GM12878 (cell line): ENCODE measurements at regions not wholly inside any gene's neighbourhood (a gene's known extent, or its start where the extent isn't known, plus 50 kb on each side); places are given as distances from the start of the nearest gene placed in this dataset.

Source experiments
- ATAC-seq: fragments of 200-7000 bp; cut with Tn5 transposase; 3 replicates; pipeline ENCODE4 v1.9.1; 2020; ENCODE audit warnings: mild to moderate bottlenecking, moderate library complexity
- BruUV-seq: library from RNA; stranded (reverse); fragments of 400-500 nt; replicated peaks from 2 replicates; lab custom pipeline; 2021; lab: Mats Ljungman, UMichigan
- CTCF ChIA-PET: fragments of 300-600 bp; sonication (Branson Sonifier 250); formaldehyde crosslinking; extraction: SDS; loops from one replicate; lab custom pipeline; 2021; ENCODE audit warnings: inconsistent platforms; lab: Yijun Ruan, JAX
- POLR2A ChIA-PET: fragments of 350-600 bp; formaldehyde crosslinking; extraction: SDS; loops from one replicate; lab custom pipeline; 2021; ENCODE audit warnings: inconsistent platforms; lab: Charles Lee
- RAD21 ChIA-PET: fragments of 300-600 bp; sonication (Branson Sonifier 250); formaldehyde crosslinking; loops from one replicate; lab custom pipeline; 2023; ENCODE audit warnings: antibody characterized with exemption; ENCODE audit not compliant: unreplicated experiment; lab: Charles Lee
- SMC1A ChIA-PET: fragments of 300-600 bp; sonication (Branson Sonifier 250); formaldehyde crosslinking; loops from one replicate; lab custom pipeline; 2023; ENCODE audit not compliant: unreplicated experiment, uncharacterized antibody; lab: Charles Lee
- DNase-seq: peaks from one replicate; pipeline ENCODE4 v3.0.0-alpha.2; 2011; ENCODE audit warnings: low read depth, low spot score
- FAIRE-seq: peaks from 3 replicates; lab custom pipeline; 2011; peaks lifted over from hg19 to GRCh38; lab: Jason Lieb, UNC
- H2AFZ ChIP-seq: 2 replicates; pipeline ENCODE4 v1.6.0; 2011; ENCODE audit warnings: low read depth, low read length, control low read depth; ENCODE audit not compliant: control insufficient read depth
- H3K27ac ChIP-seq: 2 replicates; pipeline ENCODE4 v1.5.1; 2011; ENCODE audit warnings: control low read depth; ENCODE audit not compliant: control insufficient read depth, insufficient read depth
- H3K27me3 ChIP-seq, 2 experiments: replicated peaks in 1 of 2; 2 replicates each; pipeline versions ENCODE4 v1.6.0 to v1.6.1; 2011; ENCODE audit warnings: low read length in 1 of 2; ENCODE audit not compliant: control insufficient read depth in 2 of 2, insufficient read depth in 2 of 2
- H3K36me3 ChIP-seq, 2 experiments: 2 replicates each; pipeline ENCODE4 v1.5.1; 2011; ENCODE audit warnings: low read length in 1 of 2; ENCODE audit not compliant: control insufficient read depth in 2 of 2, insufficient read depth in 2 of 2
- H3K4me1 ChIP-seq: 2 replicates; pipeline ENCODE4 v1.6.1; 2011; ENCODE audit warnings: mild to moderate bottlenecking, low read length, moderate library complexity, mixed read lengths; ENCODE audit not compliant: control insufficient read depth, insufficient read depth
- H3K4me2 ChIP-seq: 2 replicates; pipeline ENCODE4 v1.6.0; 2011; ENCODE audit warnings: control low read depth; ENCODE audit not compliant: control insufficient read depth, insufficient read depth
- H3K4me3 ChIP-seq: fragments of 200-600 bp; sonication (generic); 2 replicates; pipeline ENCODE4 v1.5.1; 2016
- H3K79me2 ChIP-seq: 2 replicates; pipeline ENCODE4 v1.6.0; 2011; ENCODE audit warnings: low read length; ENCODE audit not compliant: control insufficient read depth, insufficient read depth
- H3K9ac ChIP-seq: 2 replicates; pipeline ENCODE4 v1.8.0; 2011; ENCODE audit warnings: low read length, control low read depth, mixed read lengths; ENCODE audit not compliant: control insufficient read depth, insufficient read depth
- H3K9me3 ChIP-seq: replicated peaks from 3 replicates; pipeline ENCODE4 v1.5.1; 2011; ENCODE audit warnings: mild to moderate bottlenecking, low read length; ENCODE audit not compliant: control insufficient read depth, insufficient read depth
- H4K20me1 ChIP-seq: 2 replicates; pipeline ENCODE4 v1.6.0; 2011; ENCODE audit not compliant: control insufficient read depth, insufficient read depth
- ATF3 ChIP-seq: IDR thresholded peaks from 2 replicates; pipeline ENCODE4 v1.6.1; 2011; ENCODE audit warnings: low read depth, mild to moderate bottlenecking, low read length, moderate library complexity, borderline replicate concordance; ENCODE audit errors: extremely low read depth
- BHLHE40 ChIP-seq, 2 experiments: fragments of 450-650 bp in 1 of 2; IDR thresholded peaks; 2 replicates each; pipeline ENCODE4 v1.6.1; 2011 to 2017; ENCODE audit warnings: low read depth in 2 of 2, borderline replicate concordance in 1 of 2, improper control_type of control experiment in 1 of 2, low read length in 1 of 2, mild to moderate bottlenecking in 1 of 2
- CHD4 ChIP-seq: fragments of 200-600 bp; sonication (generic); IDR thresholded peaks from 2 replicates; pipeline ENCODE4 v1.6.1; 2016; ENCODE audit warnings: mild to moderate bottlenecking
- EP300 ChIP-seq, 2 experiments: fragments of 150-350 bp in 1 of 2; IDR thresholded peaks; 2 replicates each; pipeline ENCODE4 v1.6.1; 2011 to 2012; ENCODE audit warnings: low read depth in 2 of 2, low read length in 2 of 2, borderline replicate concordance in 1 of 2, improper control_type of control experiment in 1 of 2, inconsistent platforms in 1 of 2; ENCODE audit not compliant: control insufficient read depth in 1 of 2
- ETV6 ChIP-seq, 2 experiments: fragments of 450-650 bp in 1 of 2; IDR thresholded peaks in 1 of 2; conservative IDR thresholded peaks in 1 of 2; 2 replicates each; pipeline ENCODE4 v1.6.1; 2014; ENCODE audit warnings: antibody characterized with exemption in 1 of 2, borderline replicate concordance in 1 of 2, low read depth in 1 of 2, mild to moderate bottlenecking in 1 of 2, moderate library complexity in 1 of 2
- FOS ChIP-seq: IDR thresholded peaks from 3 replicates; pipeline ENCODE4 v1.6.1; 2011; ENCODE audit warnings: borderline replicate concordance; ENCODE audit not compliant: insufficient read length; ENCODE audit errors: extremely low read depth
- MEF2A ChIP-seq: IDR thresholded peaks from 2 replicates; pipeline ENCODE4 v1.6.1; 2011; ENCODE audit warnings: low read depth, mild to moderate bottlenecking, low read length, moderate library complexity; ENCODE audit not compliant: insufficient read depth
- POLR2AphosphoS5 ChIP-seq: IDR thresholded peaks from 2 replicates; pipeline ENCODE4 v1.6.1; 2011; ENCODE audit warnings: mild to moderate bottlenecking, low read length, inconsistent platforms
- RELA ChIP-seq: fragments of 450-650 bp; IDR thresholded peaks from 2 replicates; pipeline ENCODE4 v1.8.0; 2014; ENCODE audit warnings: borderline replicate concordance; ENCODE audit not compliant: partially characterized antibody
- SMAD5 ChIP-seq: IDR thresholded peaks from 2 replicates; pipeline ENCODE4 v1.6.1; 2016; ENCODE audit warnings: antibody characterized with exemption, low read depth
- SMARCA5 ChIP-seq: fragments of 450-650 bp; IDR thresholded peaks from 2 replicates; pipeline ENCODE4 v1.6.1; 2017; ENCODE audit warnings: mild to moderate bottlenecking
- SMC3 ChIP-seq: IDR thresholded peaks from 2 replicates; pipeline ENCODE4 v1.6.1; 2011; ENCODE audit warnings: low read length, improper control_type of control experiment, borderline replicate concordance
- SPI1 ChIP-seq: IDR thresholded peaks from 2 replicates; pipeline ENCODE4 v1.6.1; 2011; ENCODE audit warnings: low read depth, mild to moderate bottlenecking, low read length, moderate library complexity, borderline replicate concordance; ENCODE audit not compliant: insufficient read depth
- TBL1XR1 ChIP-seq: IDR thresholded peaks from 2 replicates; pipeline ENCODE4 v1.6.1; 2012; ENCODE audit warnings: low read depth, low read length, improper control_type of control experiment
- YBX1 ChIP-seq: fragments of 450-650 bp; IDR thresholded peaks from 2 replicates; pipeline ENCODE4 v1.6.1; 2016; ENCODE audit warnings: antibody characterized with exemption
- YY1 ChIP-seq: IDR thresholded peaks from 2 replicates; pipeline ENCODE4 v1.6.1; 2011; ENCODE audit warnings: low read depth, mild to moderate bottlenecking, low read length
- ZBED1 ChIP-seq: IDR thresholded peaks from 2 replicates; pipeline ENCODE4 v1.6.1; 2016; ENCODE audit warnings: borderline replicate concordance
- ZNF207 ChIP-seq: fragments of 450-650 bp; IDR thresholded peaks from 2 replicates; pipeline ENCODE4 v1.6.1; 2014; ENCODE audit warnings: antibody characterized with exemption, mild to moderate bottlenecking, borderline replicate concordance
- WGBS: methylation state at CpG from one replicate; pipeline ENCODE4 v1.1.6; 2016; ENCODE audit warnings: low lambda C conversion rate; ENCODE audit not compliant: insufficient replicate concordance, insufficient coverage; ENCODE audit errors: missing lambda C conversion rate; 5-methylcytosine and 5-hydroxymethylcytosine counted together
- in situ Hi-C: fragments of 300-500 bp; cut with MboI; formaldehyde crosslinking; loops from 9 replicates; pipeline ENCODE4 v1.14.3; 2018; ENCODE audit warnings: mixed read lengths
- intact Hi-C: fragments of 100-400 bp; cut with micrococcal nuclease; formaldehyde crosslinking; loops from one replicate; pipeline ENCODE4 v1.14.2; 2022; ENCODE audit not compliant: unreplicated experiment
- TF ChIP-seq, protein P1 (sequence below): fragments of 450-650 bp; IDR thresholded peaks from 2 replicates; pipeline ENCODE4 v1.6.1; 2014; ENCODE audit warnings: mild to moderate bottlenecking
- TF ChIP-seq, protein P2 (sequence below): fragments of 450-650 bp; IDR thresholded peaks from 2 replicates; pipeline ENCODE4 v1.6.1; 2018; ENCODE audit warnings: borderline replicate concordance, mild to moderate bottlenecking; ENCODE audit not compliant: partially characterized antibody

GRCh38 chr6:87929843-87930288 lies 117.8 kb upstream of the SPACA1 start:
- intact Hi-C loops: loop anchor here (1.0 to 10.0 kb wide), 13 partner anchors 98 to 940 kb away; partner anchors contain the start of genes AKIRIN2, CNR1 and RARS2
- Histone ChIP-seq H3K27ac (peak overlapping the region; percentile 6; the same call in 1 of the 2 replicates), H2AFZ (peak overlapping the region; percentile 96), H3K9me3 (no peaks in the 10 kb centered on the region; the same call in 2 of the 3 replicates), H4K20me1 (no peaks in the 10 kb centered on the region), H3K79me2 (no peaks in the 10 kb centered on the region), H3K27me3 (no peaks in the 10 kb centered on the region), H3K36me3 (no peaks in the 10 kb centered on the region), H3K4me2 (peak overlapping the region; percentile 51), H3K4me3 (no peak overlapping the region), H3K4me1 (peaks cover 32% of the 10 kb centered on the region), H3K9ac (no peak overlapping the region)
- FAIRE-seq (peak; percentile 74), ATAC-seq (peak; percentile 84), DNase-seq (peak; percentile 71)
- no TSS peak for BruUV-seq
- RAD21 ChIA-PET: interaction anchor here (0.7 to 7.9 kb wide), 28 partner anchors 12 to 989 kb away, joined by 3 to 81 read pairs (median 5); partner anchors contain the start of gene CNR1
- SMC1A ChIA-PET: interaction anchor here (0.6 to 12.2 kb wide), 44 partner anchors 8 to 945 kb away, joined by 3 to 127 read pairs (median 4); partner anchors contain the start of gene CNR1
- WGBS: 2% methylated on average over 6 of the region's 6 CpGs
- in situ Hi-C loops: loop anchor here (5.0 kb wide), 5 partner anchors 98 to 942 kb away; partner anchors contain the start of gene CNR1
- CTCF ChIA-PET: interaction anchor here (0.6 to 7.6 kb wide), 42 partner anchors 8 to 989 kb away, joined by 3 to 94 read pairs (median 4); no protein-coding TSS in a partner anchor
- POLR2A ChIA-PET: interaction anchor here (0.6 to 1.6 kb wide), 3 partner anchors 11 to 451 kb away, joined by 3 to 7 read pairs (median 3); no protein-coding TSS in a partner anchor
- TF ChIP-seq BHLHE40 (IDR thresholded peaks at IDR 0.05; ENCODE audit: borderline replicate concordance in 1 of 2, low read depth in 2 of 2, low read length in 1 of 2) (peak; percentile 46 to 61; a peak in 3 of 4 replicates), TBL1XR1 (no peak), RELA (peak; percentile 65), MEF2A (0 out of 2 replicates have a peak, but pooled peaks have one; percentile 53), ATF3 (no peak), SMAD5 (no peak), EP300 (IDR thresholded peaks at IDR 0.05; ENCODE audit: borderline replicate concordance in 1 of 2, control insufficient read depth in 1 of 2, low read depth in 2 of 2, low read length in 2 of 2) (peak in 1 of 2 experiments; percentile 7; a peak in 1 of 4 replicates), ZNF207 (no peak), YY1 (peak; percentile 81), POLR2AphosphoS5 (no peak), YBX1 (no peak), ETV6 (conservative IDR thresholded peaks at IDR 0.05 in 1 of 2, IDR thresholded peaks at IDR 0.05 in 1 of 2; ENCODE audit: borderline replicate concordance in 1 of 2, low read depth in 1 of 2) (no peak), SPI1 (peak; percentile 18; the same call in 1 of the 2 replicates), FOS (no peak), SMC3 (peak; percentile 98), ZBED1 (peak; percentile 39; the same call in 1 of the 2 replicates), CHD4 (no peak), SMARCA5 (peak; percentile 91)
- TF ChIP-seq, protein P1, sequence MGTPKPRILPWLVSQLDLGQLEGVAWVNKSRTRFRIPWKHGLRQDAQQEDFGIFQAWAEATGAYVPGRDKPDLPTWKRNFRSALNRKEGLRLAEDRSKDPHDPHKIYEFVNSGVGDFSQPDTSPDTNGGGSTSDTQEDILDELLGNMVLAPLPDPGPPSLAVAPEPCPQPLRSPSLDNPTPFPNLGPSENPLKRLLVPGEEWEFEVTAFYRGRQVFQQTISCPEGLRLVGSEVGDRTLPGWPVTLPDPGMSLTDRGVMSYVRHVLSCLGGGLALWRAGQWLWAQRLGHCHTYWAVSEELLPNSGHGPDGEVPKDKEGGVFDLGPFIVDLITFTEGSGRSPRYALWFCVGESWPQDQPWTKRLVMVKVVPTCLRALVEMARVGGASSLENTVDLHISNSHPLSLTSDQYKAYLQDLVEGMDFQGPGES: no peak
- TF ChIP-seq, protein P2, sequence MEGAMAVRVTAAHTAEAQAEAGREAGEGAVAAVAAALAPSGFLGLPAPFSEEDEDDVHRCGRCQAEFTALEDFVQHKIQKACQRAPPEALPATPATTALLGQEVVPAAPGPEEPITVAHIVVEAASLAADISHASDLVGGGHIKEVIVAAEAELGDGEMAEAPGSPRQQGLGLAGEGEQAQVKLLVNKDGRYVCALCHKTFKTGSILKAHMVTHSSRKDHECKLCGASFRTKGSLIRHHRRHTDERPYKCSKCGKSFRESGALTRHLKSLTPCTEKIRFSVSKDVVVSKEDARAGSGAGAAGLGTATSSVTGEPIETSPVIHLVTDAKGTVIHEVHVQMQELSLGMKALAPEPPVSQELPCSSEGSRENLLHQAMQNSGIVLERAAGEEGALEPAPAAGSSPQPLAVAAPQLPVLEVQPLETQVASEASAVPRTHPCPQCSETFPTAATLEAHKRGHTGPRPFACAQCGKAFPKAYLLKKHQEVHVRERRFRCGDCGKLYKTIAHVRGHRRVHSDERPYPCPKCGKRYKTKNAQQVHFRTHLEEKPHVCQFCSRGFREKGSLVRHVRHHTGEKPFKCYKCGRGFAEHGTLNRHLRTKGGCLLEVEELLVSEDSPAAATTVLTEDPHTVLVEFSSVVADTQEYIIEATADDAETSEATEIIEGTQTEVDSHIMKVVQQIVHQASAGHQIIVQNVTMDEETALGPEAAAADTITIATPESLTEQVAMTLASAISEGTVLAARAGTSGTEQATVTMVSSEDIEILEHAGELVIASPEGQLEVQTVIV: no peak
